ENCODE measurements at regions not wholly inside any gene's neighbourhood (a gene's known extent, or its start where the extent isn't known, plus 50 kb on each side); places are given as distances from the start of the nearest gene placed in this dataset.

GRCh38 chr14:100391173-100391572, 68.0 kb downstream of the SLC25A47 start:
- H3K27ac ChIP-seq (ENCODE audit: low read length): no peak overlapping the region
- H3K4me1 ChIP-seq (ENCODE audit: insufficient read depth, low read length): 0 out of 2 replicates have a peak, but pooled peaks cover 5% of the 10 kb centered on the region
- H3K4me3 ChIP-seq (ENCODE audit: low read length): no peak overlapping the region
- H3K9ac ChIP-seq (ENCODE audit: low read depth, low read length): no peak overlapping the region
- no peaks in the 10 kb centered on the region for H3K27me3 ChIP-seq (ENCODE audit: insufficient read depth, low read length)
- H3K36me3 ChIP-seq (ENCODE audit: insufficient read depth, low read depth, low read length): no peaks in the 10 kb centered on the region
- H3K9me3 ChIP-seq (ENCODE audit: insufficient read depth, low read depth, low read length): no peaks in the 10 kb centered on the region

GRCh38 chr14:100391724-100392123, 68.6 kb downstream of the SLC25A47 start:
- no peaks in the 10 kb centered on the region for H3K36me3 ChIP-seq (ENCODE audit: insufficient read depth, low read depth, low read length)
- H3K4me1 ChIP-seq (ENCODE audit: insufficient read depth, low read length): 0 out of 2 replicates have a peak, but pooled peaks cover 3% of the 10 kb centered on the region
- H3K9ac ChIP-seq (ENCODE audit: low read depth, low read length): no peak overlapping the region
- no peaks in the 10 kb centered on the region for H3K27me3 ChIP-seq (ENCODE audit: insufficient read depth, low read length)
- H3K27ac ChIP-seq (ENCODE audit: low read length): no peak overlapping the region
- no peak overlapping the region for H3K4me3 ChIP-seq (ENCODE audit: low read length)
- H3K9me3 ChIP-seq (ENCODE audit: insufficient read depth, low read depth, low read length): no peaks in the 10 kb centered on the region

- H3K27me3 ChIP-seq (ENCODE audit: insufficient read depth, low read length): no peaks in the 10 kb centered on the region
- no peak overlapping the region for H3K27ac ChIP-seq (ENCODE audit: low read length)
- H3K4me3 ChIP-seq (ENCODE audit: low read length): no peak overlapping the region
- no peaks in the 10 kb centered on the region for H3K9me3 ChIP-seq (ENCODE audit: insufficient read depth, low read depth, low read length)
- no peak overlapping the region for H3K9ac ChIP-seq (ENCODE audit: low read depth, low read length)
- 0 out of 2 replicates have a peak, but pooled peaks cover 6% of the 10 kb centered on the region for H3K4me1 ChIP-seq (ENCODE audit: insufficient read depth, low read length)
- H3K36me3 ChIP-seq (ENCODE audit: insufficient read depth, low read depth, low read length): no peaks in the 10 kb centered on the region
Observed at GRCh38 chr14:100392356-100392755, 69.2 kb downstream of the SLC25A47 start.

GRCh38 chr14:100393362-100393761, 70.2 kb downstream of the SLC25A47 start:
- H3K36me3 ChIP-seq (ENCODE audit: insufficient read depth, low read depth, low read length): no peaks in the 10 kb centered on the region
- no peak overlapping the region for H3K4me3 ChIP-seq (ENCODE audit: low read length)
- no peak overlapping the region for H3K27ac ChIP-seq (ENCODE audit: low read length)
- H3K9ac ChIP-seq (ENCODE audit: low read depth, low read length): no peak overlapping the region
- no peaks in the 10 kb centered on the region for H3K27me3 ChIP-seq (ENCODE audit: insufficient read depth, low read length)
- H3K4me1 ChIP-seq (ENCODE audit: insufficient read depth, low read length): 0 out of 2 replicates have a peak, but pooled peaks cover 9% of the 10 kb centered on the region
- no peaks in the 10 kb centered on the region for H3K9me3 ChIP-seq (ENCODE audit: insufficient read depth, low read depth, low read length)

- Histone ChIP-seq H3K27ac (ENCODE audit: low read length) (no peak overlapping the region), H3K4me3 (ENCODE audit: low read length) (no peak overlapping the region), H3K27me3 (ENCODE audit: insufficient read depth, low read length) (no peaks in the 10 kb centered on the region), H3K4me1 (ENCODE audit: insufficient read depth, low read length) (peaks cover 16% of the 10 kb centered on the region), H3K36me3 (ENCODE audit: insufficient read depth, low read depth, low read length) (no peaks in the 10 kb centered on the region), H3K9ac (ENCODE audit: low read depth, low read length) (no peak overlapping the region), H3K9me3 (ENCODE audit: insufficient read depth, low read depth, low read length) (no peaks in the 10 kb centered on the region)
Observed at GRCh38 chr14:100393906-100394732, 71.0 kb downstream of the SLC25A47 start.

- Histone ChIP-seq H3K9ac (ENCODE audit: low read depth, low read length) (no peak overlapping the region), H3K4me1 (ENCODE audit: insufficient read depth, low read length) (peaks cover 18% of the 10 kb centered on the region), H3K27me3 (ENCODE audit: insufficient read depth, low read length) (no peaks in the 10 kb centered on the region), H3K36me3 (ENCODE audit: insufficient read depth, low read depth, low read length) (no peaks in the 10 kb centered on the region), H3K27ac (ENCODE audit: low read length) (no peak overlapping the region), H3K4me3 (ENCODE audit: low read length) (no peak overlapping the region), H3K9me3 (ENCODE audit: insufficient read depth, low read depth, low read length) (no peaks in the 10 kb centered on the region)
Observed at GRCh38 chr14:100394886-100395672, 71.9 kb downstream of the SLC25A47 start.

- Histone ChIP-seq H3K27ac (ENCODE audit: low read length) (no peak overlapping the region), H3K4me1 (ENCODE audit: insufficient read depth, low read length) (peaks cover 18% of the 10 kb centered on the region), H3K36me3 (ENCODE audit: insufficient read depth, low read depth, low read length) (no peaks in the 10 kb centered on the region), H3K9ac (ENCODE audit: low read depth, low read length) (no peak overlapping the region; the same call in 1 of the 2 replicates), H3K27me3 (ENCODE audit: insufficient read depth, low read length) (no peaks in the 10 kb centered on the region), H3K4me3 (ENCODE audit: low read length) (no peak overlapping the region), H3K9me3 (ENCODE audit: insufficient read depth, low read depth, low read length) (no peaks in the 10 kb centered on the region)
Observed at GRCh38 chr14:100396266-100396795, 73.2 kb downstream of the SLC25A47 start.

- no peak overlapping the region for H3K9ac ChIP-seq (ENCODE audit: low read depth, low read length)
- H3K4me1 ChIP-seq (ENCODE audit: insufficient read depth, low read length): peaks cover 18% of the 10 kb centered on the region
- H3K27ac ChIP-seq (ENCODE audit: low read length): no peak overlapping the region
- no peaks in the 10 kb centered on the region for H3K9me3 ChIP-seq (ENCODE audit: insufficient read depth, low read depth, low read length)
- no peak overlapping the region for H3K4me3 ChIP-seq (ENCODE audit: low read length)
- no peaks in the 10 kb centered on the region for H3K36me3 ChIP-seq (ENCODE audit: insufficient read depth, low read depth, low read length)
- H3K27me3 ChIP-seq (ENCODE audit: insufficient read depth, low read length): no peaks in the 10 kb centered on the region
Observed at GRCh38 chr14:100397005-100397404, 73.9 kb downstream of the SLC25A47 start.

- Histone ChIP-seq H3K36me3 (ENCODE audit: insufficient read depth, low read depth, low read length) (no peaks in the 10 kb centered on the region), H3K4me1 (ENCODE audit: insufficient read depth, low read length) (peaks cover 18% of the 10 kb centered on the region), H3K27ac (ENCODE audit: low read length) (peak overlapping the region; percentile 24), H3K9ac (ENCODE audit: low read depth, low read length) (no peak overlapping the region), H3K9me3 (ENCODE audit: insufficient read depth, low read depth, low read length) (no peaks in the 10 kb centered on the region), H3K4me3 (ENCODE audit: low read length) (no peak overlapping the region), H3K27me3 (ENCODE audit: insufficient read depth, low read length) (no peaks in the 10 kb centered on the region)
Observed at GRCh38 chr14:100398044-100398443, 74.9 kb downstream of the SLC25A47 start.

GRCh38 chr14:100399052-100399849, 76.1 kb downstream of the SLC25A47 start:
- H3K36me3 ChIP-seq (ENCODE audit: insufficient read depth, low read depth, low read length): no peaks in the 10 kb centered on the region
- no peaks in the 10 kb centered on the region for H3K27me3 ChIP-seq (ENCODE audit: insufficient read depth, low read length)
- no peak overlapping the region for H3K27ac ChIP-seq (ENCODE audit: low read length)
- H3K4me3 ChIP-seq (ENCODE audit: low read length): no peak overlapping the region
- H3K4me1 ChIP-seq (ENCODE audit: insufficient read depth, low read length): peaks cover 15% of the 10 kb centered on the region
- H3K9me3 ChIP-seq (ENCODE audit: insufficient read depth, low read depth, low read length): no peaks in the 10 kb centered on the region
- no peak overlapping the region for H3K9ac ChIP-seq (ENCODE audit: low read depth, low read length)

GRCh38 chr14:100400115-100400514, 77.0 kb downstream of the SLC25A47 start:
- 0 out of 2 replicates have a peak overlapping the region, but pooled peaks have one; percentile 12 for H3K9ac ChIP-seq (ENCODE audit: low read depth, low read length)
- H3K4me1 ChIP-seq (ENCODE audit: insufficient read depth, low read length): peaks cover 15% of the 10 kb centered on the region
- H3K27me3 ChIP-seq (ENCODE audit: insufficient read depth, low read length): no peaks in the 10 kb centered on the region
- H3K4me3 ChIP-seq (ENCODE audit: low read length): no peak overlapping the region
- H3K9me3 ChIP-seq (ENCODE audit: insufficient read depth, low read depth, low read length): no peaks in the 10 kb centered on the region
- no peak overlapping the region for H3K27ac ChIP-seq (ENCODE audit: low read length)
- no peaks in the 10 kb centered on the region for H3K36me3 ChIP-seq (ENCODE audit: insufficient read depth, low read depth, low read length)

Measured in iPS-20b (cell line).